ENCODE measurements at regions not wholly inside any gene's neighbourhood (a gene's known extent, or its start where the extent isn't known, plus 50 kb on each side); places are given as distances from the start of the nearest gene placed in this dataset.

DNA sequence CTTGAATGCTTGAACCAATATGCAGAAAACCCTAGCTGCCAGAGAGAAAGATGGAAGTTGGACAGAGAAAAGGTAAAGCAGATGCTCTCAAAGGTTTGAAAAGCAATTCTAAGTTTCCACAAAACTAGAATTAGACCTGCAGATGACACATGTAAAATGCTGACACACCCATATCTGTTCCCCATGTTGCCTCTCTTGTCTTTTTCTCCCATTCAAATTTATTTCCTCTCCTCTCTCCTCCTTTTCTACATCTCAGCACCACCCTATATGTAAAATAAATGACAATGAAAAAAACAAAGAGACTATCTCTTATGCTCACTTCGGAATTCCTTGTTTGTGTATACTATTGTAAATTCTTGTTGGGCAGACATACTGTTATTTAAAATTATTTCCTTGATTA lies 75.5 kb upstream of the PLEKHA5 start:
- no peak overlapping the region for H3K9ac ChIP-seq (ENCODE audit: low read length)
- H3K36me3 ChIP-seq (ENCODE audit: control insufficient read depth, insufficient read depth, low read length), result no peaks in the 10 kb centered on the region
- H3K4me3 ChIP-seq (ENCODE audit: low read length), result no peak overlapping the region
- H3K4me1 ChIP-seq (ENCODE audit: control insufficient read depth, insufficient read depth, low read length), result no peaks in the 10 kb centered on the region
- H3K27me3 ChIP-seq (ENCODE audit: control insufficient read depth, insufficient read depth, low read length), result no peaks in the 10 kb centered on the region
- H3K27ac ChIP-seq (ENCODE audit: low read depth, low read length), result no peak overlapping the region

- Histone ChIP-seq H3K27me3 (ENCODE audit: control insufficient read depth, insufficient read depth, low read length) (no peaks in the 10 kb centered on the region), H3K36me3 (ENCODE audit: control insufficient read depth, insufficient read depth, low read length) (no peaks in the 10 kb centered on the region), H3K4me3 (ENCODE audit: low read length) (no peak overlapping the region), H3K27ac (ENCODE audit: low read depth, low read length) (no peak overlapping the region), H3K4me1 (ENCODE audit: control insufficient read depth, insufficient read depth, low read length) (no peaks in the 10 kb centered on the region), H3K9ac (ENCODE audit: low read length) (no peak overlapping the region)
These were observed 73.9 kb upstream of the PLEKHA5 start for GRCh38 chr12:19055589-19055988.

DNA sequence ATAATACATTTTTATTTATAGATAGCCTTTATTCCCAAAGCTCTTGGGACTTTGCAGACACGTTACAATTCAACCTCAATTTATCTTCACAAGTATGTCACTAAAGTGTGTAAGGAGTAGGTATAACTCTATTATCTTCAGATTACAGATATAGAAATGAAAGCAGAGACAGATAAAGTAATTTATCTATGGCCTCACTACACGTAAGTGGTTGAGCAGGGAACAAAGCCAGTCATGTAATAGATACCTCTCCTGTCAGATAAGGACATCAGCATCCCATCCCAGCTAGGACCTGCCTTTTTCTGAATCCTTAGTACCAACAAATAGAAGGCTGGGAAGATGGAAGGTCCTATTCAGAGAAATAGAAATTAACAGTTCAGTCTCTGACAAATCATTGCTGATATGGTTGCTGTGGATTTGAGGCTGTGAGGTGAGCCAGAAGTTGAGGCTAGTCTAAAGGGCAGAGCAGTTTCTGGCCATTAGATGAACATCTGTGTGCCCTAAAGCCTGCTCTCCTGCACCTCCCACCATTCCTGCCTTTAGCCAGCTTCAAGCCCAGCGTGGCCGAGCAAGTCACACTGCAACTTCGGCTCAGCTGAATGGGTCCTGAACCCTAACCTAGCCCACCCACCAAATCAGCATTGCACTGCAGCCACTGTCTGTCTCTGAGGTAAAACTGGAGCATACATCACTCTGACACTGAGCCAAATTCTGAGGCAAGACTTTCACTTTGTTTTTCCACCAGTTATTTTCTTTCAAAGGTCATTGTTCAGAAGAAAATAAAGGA lies 71.1 kb upstream of the PLEKHA5 start:
- Histone ChIP-seq H3K9ac (ENCODE audit: low read length) (no peak overlapping the region), H3K27me3 (ENCODE audit: control insufficient read depth, insufficient read depth, low read length) (no peaks in the 10 kb centered on the region), H3K27ac (ENCODE audit: low read depth, low read length) (no peak overlapping the region), H3K36me3 (ENCODE audit: control insufficient read depth, insufficient read depth, low read length) (no peaks in the 10 kb centered on the region), H3K4me3 (ENCODE audit: low read length) (no peak overlapping the region), H3K4me1 (ENCODE audit: control insufficient read depth, insufficient read depth, low read length) (no peaks in the 10 kb centered on the region)

- Histone ChIP-seq H3K9ac (ENCODE audit: low read length) (no peak overlapping the region), H3K4me3 (ENCODE audit: low read length) (no peak overlapping the region), H3K36me3 (ENCODE audit: control insufficient read depth, insufficient read depth, low read length) (no peaks in the 10 kb centered on the region), H3K27ac (ENCODE audit: low read depth, low read length) (no peak overlapping the region), H3K4me1 (ENCODE audit: control insufficient read depth, insufficient read depth, low read length) (no peaks in the 10 kb centered on the region), H3K27me3 (ENCODE audit: control insufficient read depth, insufficient read depth, low read length) (no peaks in the 10 kb centered on the region)
These were observed 64.8 kb upstream of the PLEKHA5 start for GRCh38 chr12:19064713-19065112.

- Histone ChIP-seq H3K27me3 (ENCODE audit: control insufficient read depth, insufficient read depth, low read length) (no peaks in the 10 kb centered on the region), H3K4me3 (ENCODE audit: low read length) (no peak overlapping the region), H3K27ac (ENCODE audit: low read depth, low read length) (no peak overlapping the region), H3K9ac (ENCODE audit: low read length) (no peak overlapping the region), H3K36me3 (ENCODE audit: control insufficient read depth, insufficient read depth, low read length) (no peaks in the 10 kb centered on the region), H3K4me1 (ENCODE audit: control insufficient read depth, insufficient read depth, low read length) (no peaks in the 10 kb centered on the region)
These were observed 64.3 kb upstream of the PLEKHA5 start for GRCh38 chr12:19065223-19065622.

DNA sequence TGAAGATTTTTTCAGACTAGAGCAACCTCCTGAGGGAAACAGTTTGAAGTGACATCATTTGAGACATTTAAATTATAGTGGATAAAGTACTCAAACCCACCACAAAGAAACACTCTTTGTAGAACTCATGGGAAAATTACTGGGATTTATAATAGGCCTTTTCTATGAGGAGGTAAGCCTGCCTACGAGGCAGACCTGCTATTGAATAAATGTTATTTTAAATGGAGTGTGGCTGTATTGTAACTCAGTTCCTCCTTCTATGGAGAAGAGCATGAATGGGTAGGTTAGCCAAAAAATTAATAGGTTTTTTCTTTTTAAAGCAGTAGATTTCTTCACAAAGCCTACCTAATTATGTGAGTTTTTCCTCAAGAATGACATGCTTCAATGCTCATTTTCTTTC lies 63.7 kb upstream of the PLEKHA5 start:
- Histone ChIP-seq H3K4me3 (ENCODE audit: low read length) (no peak overlapping the region), H3K27me3 (ENCODE audit: control insufficient read depth, insufficient read depth, low read length) (no peaks in the 10 kb centered on the region), H3K4me1 (ENCODE audit: control insufficient read depth, insufficient read depth, low read length) (no peaks in the 10 kb centered on the region), H3K9ac (ENCODE audit: low read length) (no peak overlapping the region), H3K36me3 (ENCODE audit: control insufficient read depth, insufficient read depth, low read length) (no peaks in the 10 kb centered on the region), H3K27ac (ENCODE audit: low read depth, low read length) (no peak overlapping the region)

DNA sequence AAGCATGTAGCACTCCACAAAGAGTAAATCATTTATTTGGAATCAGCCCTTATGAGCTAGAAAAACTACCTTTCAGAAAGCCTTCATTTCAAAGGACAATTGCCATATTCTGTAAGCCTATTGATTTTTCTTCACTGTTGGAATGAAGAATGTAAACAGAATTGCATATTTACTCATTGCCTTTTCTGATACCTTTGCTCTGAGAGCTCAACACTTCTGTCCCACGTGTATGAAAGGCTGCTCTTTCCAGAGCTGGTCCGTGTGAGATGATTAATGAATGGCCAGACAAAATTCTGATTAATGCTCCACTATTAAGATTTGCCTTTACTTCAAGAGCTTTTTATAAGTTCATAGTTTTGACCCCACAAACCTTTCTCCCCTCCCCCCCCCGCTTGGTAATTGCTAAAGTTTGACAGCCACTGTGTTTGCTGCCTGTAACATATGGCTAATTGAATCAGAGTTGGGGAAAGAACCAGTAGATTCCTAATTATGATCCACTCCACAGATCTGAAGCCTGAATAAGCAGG lies 63.0 kb upstream of the PLEKHA5 start:
- H3K36me3 ChIP-seq (ENCODE audit: control insufficient read depth, insufficient read depth, low read length), result no peaks in the 10 kb centered on the region
- H3K27ac ChIP-seq (ENCODE audit: low read depth, low read length), result no peak overlapping the region
- no peak overlapping the region for H3K9ac ChIP-seq (ENCODE audit: low read length)
- no peak overlapping the region for H3K4me3 ChIP-seq (ENCODE audit: low read length)
- no peaks in the 10 kb centered on the region for H3K4me1 ChIP-seq (ENCODE audit: control insufficient read depth, insufficient read depth, low read length)
- H3K27me3 ChIP-seq (ENCODE audit: control insufficient read depth, insufficient read depth, low read length), result no peaks in the 10 kb centered on the region

GRCh38 chr12:19068137-19068536 lies 61.4 kb upstream of the PLEKHA5 start:
- H3K27ac ChIP-seq (ENCODE audit: low read depth, low read length), result no peak overlapping the region
- H3K36me3 ChIP-seq (ENCODE audit: control insufficient read depth, insufficient read depth, low read length), result no peaks in the 10 kb centered on the region
- no peak overlapping the region for H3K9ac ChIP-seq (ENCODE audit: low read length)
- no peaks in the 10 kb centered on the region for H3K4me1 ChIP-seq (ENCODE audit: control insufficient read depth, insufficient read depth, low read length)
- H3K27me3 ChIP-seq (ENCODE audit: control insufficient read depth, insufficient read depth, low read length), result no peaks in the 10 kb centered on the region
- no peak overlapping the region for H3K4me3 ChIP-seq (ENCODE audit: low read length)

DNA sequence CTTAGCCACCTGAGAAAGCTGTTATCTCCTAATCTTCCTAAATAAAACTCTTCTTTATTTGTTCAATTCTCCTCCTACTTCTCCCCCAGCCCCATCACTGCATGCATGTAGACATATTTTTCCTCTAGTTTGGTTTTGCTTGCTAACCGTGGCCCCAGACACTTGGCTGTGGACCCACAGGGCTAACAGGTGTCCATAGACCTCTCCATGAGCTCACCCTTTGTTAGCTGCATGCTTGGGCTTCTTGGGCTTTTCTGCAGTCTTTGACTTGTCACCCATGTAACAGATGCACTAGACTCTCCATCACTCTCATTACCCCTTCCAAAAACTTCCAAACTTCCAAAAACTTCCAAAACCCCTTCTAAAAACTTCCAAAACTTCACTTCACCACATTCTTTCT lies 59.2 kb upstream of the PLEKHA5 start:
- Histone ChIP-seq H3K9ac (ENCODE audit: low read length) (no peak overlapping the region), H3K27ac (ENCODE audit: low read depth, low read length) (no peak overlapping the region), H3K4me3 (ENCODE audit: low read length) (no peak overlapping the region), H3K36me3 (ENCODE audit: control insufficient read depth, insufficient read depth, low read length) (no peaks in the 10 kb centered on the region), H3K4me1 (ENCODE audit: control insufficient read depth, insufficient read depth, low read length) (no peaks in the 10 kb centered on the region), H3K27me3 (ENCODE audit: control insufficient read depth, insufficient read depth, low read length) (no peaks in the 10 kb centered on the region)

DNA sequence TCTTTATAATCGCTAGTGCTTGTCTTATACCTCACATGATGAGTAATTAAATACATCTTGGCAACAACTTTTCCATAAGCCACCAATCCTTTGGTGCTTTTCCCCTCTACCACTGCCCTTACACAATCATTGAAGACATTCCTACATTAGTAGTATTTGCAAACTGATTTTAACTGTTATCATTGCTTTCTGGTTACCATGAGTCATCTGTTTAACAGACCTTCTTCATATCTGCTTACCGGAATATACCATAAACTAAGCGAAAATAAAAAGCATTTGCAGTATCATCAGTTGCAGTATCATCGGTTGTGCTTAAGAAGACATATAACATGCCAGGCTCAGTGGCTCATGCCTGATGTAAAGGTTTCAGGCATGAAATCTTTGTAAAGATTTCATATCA lies 54.8 kb upstream of the PLEKHA5 start:
- Histone ChIP-seq H3K27me3 (ENCODE audit: control insufficient read depth, insufficient read depth, low read length) (no peaks in the 10 kb centered on the region), H3K4me3 (ENCODE audit: low read length) (no peak overlapping the region), H3K36me3 (ENCODE audit: control insufficient read depth, insufficient read depth, low read length) (no peaks in the 10 kb centered on the region), H3K4me1 (ENCODE audit: control insufficient read depth, insufficient read depth, low read length) (no peaks in the 10 kb centered on the region), H3K27ac (ENCODE audit: low read depth, low read length) (no peak overlapping the region), H3K9ac (ENCODE audit: low read length) (no peak overlapping the region)

DNA sequence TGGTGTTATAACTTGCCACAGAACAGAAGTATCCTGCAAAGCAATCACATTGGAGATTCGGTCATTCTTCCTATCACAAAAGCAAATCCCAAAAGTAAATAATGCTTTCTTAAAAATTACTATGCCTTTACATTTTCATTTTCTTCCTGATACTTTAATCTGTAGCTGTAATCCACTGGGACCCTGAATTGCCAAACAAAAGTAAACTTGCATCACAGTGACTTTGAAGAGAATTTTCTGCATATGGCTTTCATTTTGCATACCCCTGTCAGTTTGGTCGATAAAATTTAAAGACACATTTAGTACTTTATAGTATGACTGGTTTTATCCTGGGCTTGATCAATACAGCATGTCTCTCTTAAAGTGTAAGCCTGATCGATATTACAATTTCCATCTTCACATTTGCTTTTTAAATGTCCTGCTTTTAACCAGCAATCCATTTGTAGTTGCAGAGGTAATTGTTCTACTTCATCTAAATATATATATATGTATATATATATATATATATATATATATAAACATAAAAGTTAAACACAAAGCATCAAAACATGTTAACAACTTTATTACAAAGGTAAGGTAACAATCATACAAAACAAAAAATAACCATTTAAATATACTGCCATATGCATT lies 53.7 kb upstream of the PLEKHA5 start:
- Histone ChIP-seq H3K9ac (ENCODE audit: low read length) (no peak overlapping the region), H3K27ac (ENCODE audit: low read depth, low read length) (no peak overlapping the region), H3K4me3 (ENCODE audit: low read length) (no peak overlapping the region), H3K4me1 (ENCODE audit: control insufficient read depth, insufficient read depth, low read length) (no peaks in the 10 kb centered on the region), H3K36me3 (ENCODE audit: control insufficient read depth, insufficient read depth, low read length) (no peaks in the 10 kb centered on the region), H3K27me3 (ENCODE audit: control insufficient read depth, insufficient read depth, low read length) (no peaks in the 10 kb centered on the region)
